ENCODE measurements at regions not wholly inside any gene's neighbourhood (a gene's known extent, or its start where the extent isn't known, plus 50 kb on each side); places are given as distances from the start of the nearest gene placed in this dataset.

DNA sequence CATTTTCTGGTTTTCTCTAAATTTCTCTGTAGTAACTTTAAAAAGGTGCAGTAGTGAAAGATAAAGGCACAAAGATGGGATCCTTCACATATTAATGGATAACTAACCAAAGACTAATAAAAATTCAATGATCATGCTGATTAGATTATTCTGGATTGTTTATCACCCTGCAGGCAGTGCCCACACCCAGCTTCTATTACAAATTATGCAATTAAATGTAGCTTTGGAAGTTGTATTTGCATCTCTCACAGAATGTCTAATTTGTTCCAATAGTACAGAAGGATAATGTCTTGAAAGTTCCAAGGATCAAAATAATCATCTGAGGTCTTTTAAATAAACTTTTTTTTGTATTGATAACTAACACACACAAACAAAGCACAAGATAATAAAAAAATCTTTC, 837.6 kb downstream of the HACE1 start:
- no peak for DNase-seq (ENCODE audit: low read depth)
- no peak overlapping the region for H3K4me3 ChIP-seq (ENCODE audit: low read depth, low read length)
- TF ChIP-seq, protein P1, sequence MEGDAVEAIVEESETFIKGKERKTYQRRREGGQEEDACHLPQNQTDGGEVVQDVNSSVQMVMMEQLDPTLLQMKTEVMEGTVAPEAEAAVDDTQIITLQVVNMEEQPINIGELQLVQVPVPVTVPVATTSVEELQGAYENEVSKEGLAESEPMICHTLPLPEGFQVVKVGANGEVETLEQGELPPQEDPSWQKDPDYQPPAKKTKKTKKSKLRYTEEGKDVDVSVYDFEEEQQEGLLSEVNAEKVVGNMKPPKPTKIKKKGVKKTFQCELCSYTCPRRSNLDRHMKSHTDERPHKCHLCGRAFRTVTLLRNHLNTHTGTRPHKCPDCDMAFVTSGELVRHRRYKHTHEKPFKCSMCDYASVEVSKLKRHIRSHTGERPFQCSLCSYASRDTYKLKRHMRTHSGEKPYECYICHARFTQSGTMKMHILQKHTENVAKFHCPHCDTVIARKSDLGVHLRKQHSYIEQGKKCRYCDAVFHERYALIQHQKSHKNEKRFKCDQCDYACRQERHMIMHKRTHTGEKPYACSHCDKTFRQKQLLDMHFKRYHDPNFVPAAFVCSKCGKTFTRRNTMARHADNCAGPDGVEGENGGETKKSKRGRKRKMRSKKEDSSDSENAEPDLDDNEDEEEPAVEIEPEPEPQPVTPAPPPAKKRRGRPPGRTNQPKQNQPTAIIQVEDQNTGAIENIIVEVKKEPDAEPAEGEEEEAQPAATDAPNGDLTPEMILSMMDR (IDR thresholded peaks at IDR 0.05; ENCODE audit: insufficient read depth, low read depth, low read length), result no peak

DNA sequence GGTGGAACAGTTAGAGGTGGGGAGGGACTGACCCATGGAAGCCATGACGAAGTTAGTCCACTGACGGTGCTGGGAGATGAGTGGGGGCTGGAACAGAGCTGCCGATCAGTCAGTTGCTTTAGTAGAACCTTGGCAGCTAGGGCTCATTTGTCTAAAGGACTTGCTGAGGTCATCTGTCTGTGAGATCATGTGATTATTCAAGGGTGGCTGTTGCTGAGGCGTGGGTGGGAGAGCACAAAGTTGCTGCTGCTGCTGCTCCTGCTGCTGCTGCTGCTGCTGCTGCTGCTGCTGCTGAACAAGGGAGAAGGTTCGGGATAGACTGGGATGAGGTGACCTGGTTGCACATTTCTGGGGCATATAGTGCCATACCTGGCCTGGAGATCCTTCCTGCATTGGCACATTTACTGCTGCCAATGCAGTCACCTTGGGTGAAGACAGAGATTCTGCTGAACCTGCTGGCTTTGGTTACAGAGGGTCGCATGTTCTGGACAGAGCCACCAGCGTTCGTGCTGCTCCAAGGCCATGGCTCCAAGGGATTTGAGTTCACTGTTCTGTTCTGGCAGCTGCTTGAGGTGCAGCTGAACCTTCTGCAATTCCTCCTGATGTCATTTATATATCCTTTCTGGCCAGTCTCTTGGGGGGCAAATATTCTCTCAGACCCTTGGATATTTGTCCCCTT, 840.5 kb downstream of the HACE1 start:
- no peak overlapping the region for H3K4me3 ChIP-seq (ENCODE audit: low read depth, low read length)
- no peak for DNase-seq (ENCODE audit: low read depth)
- TF ChIP-seq, protein P1 (IDR thresholded peaks at IDR 0.05; ENCODE audit: insufficient read depth, low read depth, low read length), result no peak

DNA sequence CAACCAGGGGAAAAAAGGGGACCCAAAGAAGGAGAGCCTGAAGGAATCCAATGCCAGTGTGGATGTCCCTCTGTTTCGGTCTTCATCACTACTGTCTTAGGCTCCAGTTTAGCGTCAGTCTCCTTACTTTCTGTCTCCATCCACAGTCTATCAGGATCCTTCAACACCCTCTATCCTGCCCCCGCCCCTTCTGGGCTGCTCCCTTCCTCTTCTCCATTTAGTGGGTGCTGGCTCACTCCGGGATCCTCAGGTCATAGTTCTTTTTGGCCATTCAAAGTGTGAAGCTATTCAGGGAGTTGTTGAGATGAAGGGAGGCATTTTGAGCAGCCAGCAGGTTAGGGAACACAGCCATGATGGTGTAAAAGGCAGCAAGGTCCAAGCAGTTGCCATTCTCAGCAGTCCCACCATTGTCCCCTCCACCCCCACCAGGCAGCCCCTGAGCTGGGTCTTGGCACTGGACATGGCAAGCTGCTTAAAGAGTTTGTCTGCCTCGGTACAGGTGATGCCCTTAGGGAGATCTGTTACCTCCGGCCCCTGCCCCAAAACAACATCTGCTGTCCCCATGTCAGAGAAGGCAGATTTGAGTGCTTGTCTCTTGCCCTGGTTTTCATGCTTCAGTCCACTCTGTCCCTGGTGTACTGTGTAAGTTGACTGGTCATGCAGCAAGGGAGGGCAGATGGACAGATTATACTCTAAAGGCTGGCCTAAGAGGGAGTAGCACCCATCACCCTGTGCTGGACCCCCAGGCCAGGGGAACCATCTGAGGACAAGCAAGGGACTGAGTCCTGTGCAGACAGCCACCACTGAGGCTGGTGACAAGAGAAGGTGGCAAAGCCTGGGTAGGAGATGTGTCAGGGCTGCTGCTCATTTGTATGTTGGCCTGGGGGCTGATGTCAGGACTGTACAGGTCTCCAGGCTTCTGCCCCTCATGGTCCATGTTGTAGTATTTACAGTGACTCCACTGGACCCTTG, 842.0 kb downstream of the HACE1 start:
- no peak for DNase-seq (ENCODE audit: low read depth)
- TF ChIP-seq, protein P1 (IDR thresholded peaks at IDR 0.05; ENCODE audit: insufficient read depth, low read depth, low read length), result no peak
- H3K4me3 ChIP-seq (ENCODE audit: low read depth, low read length), result no peak overlapping the region

DNA sequence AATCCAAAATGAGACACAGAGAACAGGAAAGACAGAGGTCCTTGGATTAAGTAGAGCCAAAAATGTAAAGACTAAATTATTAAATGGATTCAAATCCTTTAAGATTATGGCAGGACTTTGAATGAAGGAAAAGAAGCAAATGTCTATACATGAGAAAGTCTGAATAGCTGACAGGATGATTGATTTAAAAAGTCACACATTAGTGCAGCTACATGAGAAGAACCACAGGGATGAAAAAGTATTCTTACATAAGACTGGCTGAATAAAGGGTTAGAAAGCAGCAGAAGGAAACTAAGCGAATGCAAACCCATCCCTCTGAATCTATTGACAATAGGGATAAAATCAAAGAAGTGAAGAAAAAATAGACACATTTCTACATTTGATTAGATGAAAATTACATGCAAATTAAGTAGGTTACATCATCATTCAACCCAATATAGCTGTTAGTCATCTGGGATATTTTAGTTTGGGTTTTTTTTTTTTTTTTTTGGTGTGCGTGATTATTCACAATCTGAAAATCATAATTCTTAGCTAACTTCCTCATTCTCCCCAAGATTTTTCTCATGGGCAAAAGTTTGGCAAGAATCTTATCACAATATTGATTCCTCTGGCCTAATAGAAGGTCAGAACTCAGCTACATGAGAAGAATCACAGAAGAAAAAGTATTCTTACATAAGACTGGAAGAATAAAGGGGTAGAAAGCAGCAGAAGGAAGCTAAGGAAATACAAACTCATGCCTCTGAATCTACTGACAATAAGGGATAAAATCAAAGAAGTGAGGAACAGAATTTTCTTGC, 845.4 kb downstream of the HACE1 start:
- H3K4me3 ChIP-seq (ENCODE audit: low read depth, low read length), result no peak overlapping the region
- DNase-seq (ENCODE audit: low read depth), result no peak
- TF ChIP-seq, protein P1 (IDR thresholded peaks at IDR 0.05; ENCODE audit: insufficient read depth, low read depth, low read length), result no peak

DNA sequence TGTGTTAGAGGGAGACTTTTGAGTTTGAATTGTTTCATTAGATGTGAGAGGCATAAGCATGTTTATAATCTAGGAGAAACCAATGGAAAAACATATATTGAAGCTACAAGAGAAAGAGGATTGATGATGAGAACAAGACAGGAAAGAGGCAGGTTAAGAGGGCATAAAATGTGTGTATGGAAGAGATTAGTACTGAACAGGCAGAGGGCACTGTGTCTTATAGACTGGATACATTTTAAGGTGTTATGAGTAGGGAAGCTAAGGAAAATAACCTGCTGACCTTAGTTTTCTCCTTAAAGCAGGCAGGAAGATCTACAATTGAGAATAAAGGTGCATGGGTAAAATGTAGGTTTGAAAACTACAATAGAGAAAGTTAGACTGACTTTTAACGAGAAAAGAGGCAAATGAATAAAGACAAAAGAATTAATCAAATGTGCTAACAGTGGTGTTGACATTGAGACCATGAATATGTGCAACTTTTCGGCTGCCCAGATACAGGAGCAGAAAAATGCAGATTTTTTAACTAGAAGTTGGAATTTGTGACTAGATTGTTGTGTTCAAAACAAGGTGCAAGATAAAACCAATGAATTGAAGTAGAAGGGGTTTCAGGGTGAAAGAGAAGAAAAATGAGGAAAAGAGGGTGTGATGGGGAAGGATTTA, 846.3 kb downstream of the HACE1 start:
- TF ChIP-seq, protein P1 (IDR thresholded peaks at IDR 0.05; ENCODE audit: insufficient read depth, low read depth, low read length), result no peak
- no peak for DNase-seq (ENCODE audit: low read depth)
- no peak overlapping the region for H3K4me3 ChIP-seq (ENCODE audit: low read depth, low read length)

DNA sequence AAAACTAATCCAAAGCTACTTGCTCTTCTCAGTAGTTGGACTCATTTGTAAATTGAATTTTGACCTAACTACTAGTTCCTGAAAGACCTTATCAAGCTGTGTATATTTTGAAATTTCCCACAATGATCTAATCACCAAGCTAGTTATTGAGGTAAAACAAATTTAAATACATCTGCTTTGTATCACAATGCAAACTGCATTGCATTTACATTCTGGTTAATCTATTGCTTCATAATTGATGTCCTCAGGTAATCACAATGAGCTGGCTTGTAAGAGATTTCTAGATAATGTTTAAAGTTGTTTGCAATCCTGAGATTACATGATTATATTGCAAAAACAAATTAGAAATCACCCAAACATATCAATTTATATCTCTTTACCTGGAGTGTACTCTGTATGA, 848.8 kb downstream of the HACE1 start:
- H3K4me3 ChIP-seq (ENCODE audit: low read depth, low read length), result no peak overlapping the region
- DNase-seq (ENCODE audit: low read depth), result no peak
- TF ChIP-seq, protein P1 (IDR thresholded peaks at IDR 0.05; ENCODE audit: insufficient read depth, low read depth, low read length), result no peak

Measured in fibroblast of villous mesenchyme (primary cell).